Activated CD8-positive, alpha-beta memory T cell treated with anti-CD3 and anti-CD28 coated beads for 48 hours (primary cell): ENCODE measurements at regions not wholly inside any gene's neighbourhood (a gene's known extent, or its start where the extent isn't known, plus 50 kb on each side); places are given as distances from the start of the nearest gene placed in this dataset.

ENCODE experiments used
- DNase-seq, 3 experiments: peaks; one replicate each; pipeline ENCODE4 v3.0.0-alpha.2; 2020; ENCODE audit warnings: low read depth in 2 of 3, low spot score in 2 of 3

- no peak for DNase-seq
Measured at GRCh38 chr5:5704352-5704751, 281.9 kb downstream of the ICE1 start.

GRCh38 chr5:5702934-5703333 lies 280.5 kb downstream of the ICE1 start:
- DNase-seq = no peak

- no peak for DNase-seq
Measured at GRCh38 chr5:5700549-5700948, 278.1 kb downstream of the ICE1 start.

- no peak for DNase-seq
Measured at GRCh38 chr5:5699062-5699461, 276.6 kb downstream of the ICE1 start.

- no peak for DNase-seq
Measured at GRCh38 chr5:5695266-5695665, 272.8 kb downstream of the ICE1 start.

- no peak for DNase-seq
Measured at GRCh38 chr5:5688925-5689310, 266.4 kb downstream of the ICE1 start.

GRCh38 chr5:5688194-5688924 lies 265.9 kb downstream of the ICE1 start:
- no peak for DNase-seq

GRCh38 chr5:5687113-5687512 lies 264.6 kb downstream of the ICE1 start:
- DNase-seq = no peak

GRCh38 chr5:5686356-5686755 lies 263.9 kb downstream of the ICE1 start:
- DNase-seq = no peak

- DNase-seq = no peak
Measured at GRCh38 chr5:5685737-5686136, 263.3 kb downstream of the ICE1 start.

- no peak for DNase-seq
Measured at GRCh38 chr5:5683174-5683573, 260.7 kb downstream of the ICE1 start.

GRCh38 chr5:5678909-5679308 lies 256.4 kb downstream of the ICE1 start:
- no peak for DNase-seq

GRCh38 chr5:5677738-5678137 lies 255.3 kb downstream of the ICE1 start:
- no peak for DNase-seq

- DNase-seq = no peak
Measured at GRCh38 chr5:5676218-5676617, 253.7 kb downstream of the ICE1 start.

GRCh38 chr5:5675511-5675910 lies 253.0 kb downstream of the ICE1 start:
- no peak for DNase-seq

- DNase-seq = no peak
Measured at GRCh38 chr5:5671823-5672222, 249.3 kb downstream of the ICE1 start.

- no peak for DNase-seq
Measured at GRCh38 chr5:5667136-5667554, 244.7 kb downstream of the ICE1 start.

- no peak for DNase-seq
Measured at GRCh38 chr5:5666369-5666768, 243.9 kb downstream of the ICE1 start.

- DNase-seq = no peak
Measured at GRCh38 chr5:5666076-5666365, 243.5 kb downstream of the ICE1 start.

- DNase-seq = no peak
Measured at GRCh38 chr5:5665225-5666075, 243.0 kb downstream of the ICE1 start.

- no peak for DNase-seq
Measured at GRCh38 chr5:5658889-5659465, 236.5 kb downstream of the ICE1 start.

- DNase-seq = no peak
Measured at GRCh38 chr5:5658226-5658625, 235.7 kb downstream of the ICE1 start.
